ENCODE measurements at regions not wholly inside any gene's neighbourhood (a gene's known extent, or its start where the extent isn't known, plus 50 kb on each side); places are given as distances from the start of the nearest gene placed in this dataset.

- TF ChIP-seq, protein P1, sequence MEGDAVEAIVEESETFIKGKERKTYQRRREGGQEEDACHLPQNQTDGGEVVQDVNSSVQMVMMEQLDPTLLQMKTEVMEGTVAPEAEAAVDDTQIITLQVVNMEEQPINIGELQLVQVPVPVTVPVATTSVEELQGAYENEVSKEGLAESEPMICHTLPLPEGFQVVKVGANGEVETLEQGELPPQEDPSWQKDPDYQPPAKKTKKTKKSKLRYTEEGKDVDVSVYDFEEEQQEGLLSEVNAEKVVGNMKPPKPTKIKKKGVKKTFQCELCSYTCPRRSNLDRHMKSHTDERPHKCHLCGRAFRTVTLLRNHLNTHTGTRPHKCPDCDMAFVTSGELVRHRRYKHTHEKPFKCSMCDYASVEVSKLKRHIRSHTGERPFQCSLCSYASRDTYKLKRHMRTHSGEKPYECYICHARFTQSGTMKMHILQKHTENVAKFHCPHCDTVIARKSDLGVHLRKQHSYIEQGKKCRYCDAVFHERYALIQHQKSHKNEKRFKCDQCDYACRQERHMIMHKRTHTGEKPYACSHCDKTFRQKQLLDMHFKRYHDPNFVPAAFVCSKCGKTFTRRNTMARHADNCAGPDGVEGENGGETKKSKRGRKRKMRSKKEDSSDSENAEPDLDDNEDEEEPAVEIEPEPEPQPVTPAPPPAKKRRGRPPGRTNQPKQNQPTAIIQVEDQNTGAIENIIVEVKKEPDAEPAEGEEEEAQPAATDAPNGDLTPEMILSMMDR (IDR thresholded peaks at IDR 0.05) = no peak
- TF ChIP-seq POLR2AphosphoS5 (IDR thresholded peaks at IDR 0.05) (no peak), POLR2A (IDR thresholded peaks at IDR 0.05) (no peak)
Observed at GRCh38 chr3:3745693-3746092, 53.5 kb upstream of the LRRN1 start.
